ENCODE measurements at regions not wholly inside any gene's neighbourhood (a gene's known extent, or its start where the extent isn't known, plus 50 kb on each side); places are given as distances from the start of the nearest gene placed in this dataset.

DNA sequence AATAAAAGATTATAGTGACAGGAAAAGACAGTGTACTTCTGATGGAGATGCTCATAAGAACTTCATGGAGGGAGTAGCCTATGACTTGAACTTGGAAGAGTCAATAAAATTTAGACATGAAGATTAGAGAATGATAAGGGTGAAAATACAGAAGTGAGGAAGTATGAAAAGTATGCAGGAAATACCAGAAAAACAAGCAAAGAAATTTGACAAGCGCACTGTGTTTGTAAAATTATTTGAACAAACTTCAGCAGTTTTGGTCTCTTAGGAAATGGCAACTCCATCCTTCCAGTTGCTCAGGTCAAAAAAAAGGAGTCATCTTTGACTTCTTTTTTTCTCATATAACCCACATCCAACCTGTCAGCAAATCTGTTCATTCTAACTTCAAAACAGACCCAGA is 864.0 kb upstream of the ZEB2 start:
- TF ChIP-seq, protein P1, sequence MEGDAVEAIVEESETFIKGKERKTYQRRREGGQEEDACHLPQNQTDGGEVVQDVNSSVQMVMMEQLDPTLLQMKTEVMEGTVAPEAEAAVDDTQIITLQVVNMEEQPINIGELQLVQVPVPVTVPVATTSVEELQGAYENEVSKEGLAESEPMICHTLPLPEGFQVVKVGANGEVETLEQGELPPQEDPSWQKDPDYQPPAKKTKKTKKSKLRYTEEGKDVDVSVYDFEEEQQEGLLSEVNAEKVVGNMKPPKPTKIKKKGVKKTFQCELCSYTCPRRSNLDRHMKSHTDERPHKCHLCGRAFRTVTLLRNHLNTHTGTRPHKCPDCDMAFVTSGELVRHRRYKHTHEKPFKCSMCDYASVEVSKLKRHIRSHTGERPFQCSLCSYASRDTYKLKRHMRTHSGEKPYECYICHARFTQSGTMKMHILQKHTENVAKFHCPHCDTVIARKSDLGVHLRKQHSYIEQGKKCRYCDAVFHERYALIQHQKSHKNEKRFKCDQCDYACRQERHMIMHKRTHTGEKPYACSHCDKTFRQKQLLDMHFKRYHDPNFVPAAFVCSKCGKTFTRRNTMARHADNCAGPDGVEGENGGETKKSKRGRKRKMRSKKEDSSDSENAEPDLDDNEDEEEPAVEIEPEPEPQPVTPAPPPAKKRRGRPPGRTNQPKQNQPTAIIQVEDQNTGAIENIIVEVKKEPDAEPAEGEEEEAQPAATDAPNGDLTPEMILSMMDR (IDR thresholded peaks at IDR 0.05; ENCODE audit: insufficient read depth, low read length): no peak
- TF ChIP-seq POLR2AphosphoS5 (IDR thresholded peaks at IDR 0.05; ENCODE audit: low read depth) (no peak), GABPA (IDR thresholded peaks at IDR 0.05; ENCODE audit: low read depth) (no peak)
- TF ChIP-seq, protein P2, sequence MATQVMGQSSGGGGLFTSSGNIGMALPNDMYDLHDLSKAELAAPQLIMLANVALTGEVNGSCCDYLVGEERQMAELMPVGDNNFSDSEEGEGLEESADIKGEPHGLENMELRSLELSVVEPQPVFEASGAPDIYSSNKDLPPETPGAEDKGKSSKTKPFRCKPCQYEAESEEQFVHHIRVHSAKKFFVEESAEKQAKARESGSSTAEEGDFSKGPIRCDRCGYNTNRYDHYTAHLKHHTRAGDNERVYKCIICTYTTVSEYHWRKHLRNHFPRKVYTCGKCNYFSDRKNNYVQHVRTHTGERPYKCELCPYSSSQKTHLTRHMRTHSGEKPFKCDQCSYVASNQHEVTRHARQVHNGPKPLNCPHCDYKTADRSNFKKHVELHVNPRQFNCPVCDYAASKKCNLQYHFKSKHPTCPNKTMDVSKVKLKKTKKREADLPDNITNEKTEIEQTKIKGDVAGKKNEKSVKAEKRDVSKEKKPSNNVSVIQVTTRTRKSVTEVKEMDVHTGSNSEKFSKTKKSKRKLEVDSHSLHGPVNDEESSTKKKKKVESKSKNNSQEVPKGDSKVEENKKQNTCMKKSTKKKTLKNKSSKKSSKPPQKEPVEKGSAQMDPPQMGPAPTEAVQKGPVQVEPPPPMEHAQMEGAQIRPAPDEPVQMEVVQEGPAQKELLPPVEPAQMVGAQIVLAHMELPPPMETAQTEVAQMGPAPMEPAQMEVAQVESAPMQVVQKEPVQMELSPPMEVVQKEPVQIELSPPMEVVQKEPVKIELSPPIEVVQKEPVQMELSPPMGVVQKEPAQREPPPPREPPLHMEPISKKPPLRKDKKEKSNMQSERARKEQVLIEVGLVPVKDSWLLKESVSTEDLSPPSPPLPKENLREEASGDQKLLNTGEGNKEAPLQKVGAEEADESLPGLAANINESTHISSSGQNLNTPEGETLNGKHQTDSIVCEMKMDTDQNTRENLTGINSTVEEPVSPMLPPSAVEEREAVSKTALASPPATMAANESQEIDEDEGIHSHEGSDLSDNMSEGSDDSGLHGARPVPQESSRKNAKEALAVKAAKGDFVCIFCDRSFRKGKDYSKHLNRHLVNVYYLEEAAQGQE (IDR thresholded peaks at IDR 0.05; ENCODE audit: insufficient replicate concordance, low read depth): no peak

Measured in HL-60 (cell line).